ENCODE measurements at regions not wholly inside any gene's neighbourhood (a gene's known extent, or its start where the extent isn't known, plus 50 kb on each side); places are given as distances from the start of the nearest gene placed in this dataset.

DNA sequence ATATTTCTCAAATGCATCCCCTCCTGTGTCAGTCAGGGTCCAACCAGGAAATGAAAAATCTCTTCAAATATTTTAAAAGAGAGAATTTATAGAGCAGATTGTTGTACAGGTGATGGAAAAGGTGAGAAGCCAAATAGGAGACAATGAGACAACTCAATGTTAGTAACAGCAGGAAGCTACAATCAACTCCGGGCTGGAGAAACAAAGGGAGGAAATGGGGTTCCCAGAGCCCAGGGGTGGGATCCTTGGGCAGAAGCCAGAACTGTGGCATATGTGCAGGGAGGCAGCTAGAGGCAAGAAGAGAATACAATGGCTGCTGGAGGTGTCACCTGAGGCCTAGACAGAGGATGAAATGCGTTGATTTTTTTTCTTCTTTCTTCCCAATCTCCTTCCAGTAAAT lies 361.8 kb upstream of the ACTBL2 start:
- no peak for DNase-seq (ENCODE audit: low read depth, low spot score)

DNA sequence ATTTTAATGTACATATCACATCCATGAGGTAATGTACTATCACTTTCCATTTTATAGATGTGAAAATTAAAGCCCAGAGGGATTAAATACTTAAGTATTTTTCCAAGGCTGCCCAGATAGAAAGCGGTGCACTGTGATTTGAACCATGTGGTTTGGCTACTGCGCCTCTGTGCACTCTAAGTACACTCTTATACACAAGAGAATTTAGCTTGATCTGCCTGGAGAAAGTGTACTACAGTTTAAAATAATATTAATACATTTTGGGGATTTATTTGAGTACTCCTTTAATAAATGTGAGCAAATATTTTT lies 360.4 kb upstream of the ACTBL2 start:
- DNase-seq (ENCODE audit: low read depth, low spot score) = no peak

DNA sequence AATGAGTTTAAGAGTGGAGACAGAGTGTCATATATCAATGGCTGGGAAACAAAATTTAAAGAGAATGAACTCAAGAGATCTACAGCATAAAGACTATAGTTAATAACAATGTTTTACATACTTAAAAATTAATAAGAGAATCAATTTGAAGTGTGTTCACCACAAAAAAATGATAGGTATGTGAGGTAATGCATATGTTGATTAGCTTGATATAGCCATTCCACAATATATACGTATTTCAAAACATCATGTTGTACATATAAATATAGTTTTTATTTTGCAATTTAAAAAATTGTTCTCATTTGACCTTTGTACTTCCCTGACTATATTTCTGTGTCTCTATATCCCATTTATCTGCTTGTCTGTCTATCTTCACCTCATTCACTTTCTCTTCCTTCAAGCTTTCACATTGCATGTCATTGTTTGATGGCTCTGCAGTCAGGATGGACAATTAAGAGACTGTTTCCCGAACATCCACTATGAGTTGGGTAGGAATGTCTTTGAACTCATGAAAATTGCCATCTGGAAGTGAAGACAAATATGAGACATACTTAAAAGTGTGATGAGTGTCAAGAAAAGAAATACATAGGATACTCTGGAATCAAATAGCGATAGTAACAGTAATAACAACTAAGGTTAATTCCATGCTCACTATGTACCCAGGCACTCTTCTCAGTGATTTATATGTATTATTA lies 359.9 kb upstream of the ACTBL2 start:
- no peak for DNase-seq (ENCODE audit: low read depth, low spot score)

DNA sequence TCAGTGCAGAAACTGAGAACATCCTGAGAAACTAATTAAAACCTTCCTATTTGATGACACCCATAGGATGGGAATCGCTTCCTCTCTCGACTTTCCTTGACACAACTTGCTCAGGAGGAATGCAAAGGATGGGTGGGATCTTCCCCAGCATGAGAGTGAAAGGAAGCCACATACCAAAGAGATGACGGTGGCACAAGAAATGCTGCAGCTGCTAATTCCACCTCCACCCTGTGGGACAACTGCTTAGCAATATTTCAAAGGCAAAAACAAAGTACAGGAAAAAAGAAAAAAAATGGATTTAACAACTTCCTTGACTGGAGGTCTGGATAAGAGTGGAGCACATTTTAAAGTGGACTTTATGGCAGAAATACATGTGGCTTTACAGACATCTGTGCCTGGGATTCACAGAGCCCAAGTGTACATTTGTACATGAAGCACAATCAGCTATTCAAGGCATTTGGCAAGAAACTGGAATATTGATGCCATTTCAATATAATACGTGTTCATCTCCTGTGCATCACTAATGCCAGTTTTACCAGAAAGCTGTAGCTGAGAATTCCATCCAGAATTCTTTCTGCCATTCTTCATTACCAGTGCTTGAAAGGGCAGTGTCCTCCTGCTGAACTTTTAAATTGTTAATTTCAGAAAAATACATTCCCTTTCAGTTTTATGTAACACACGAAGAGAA lies 359.2 kb upstream of the ACTBL2 start:
- no peak for DNase-seq (ENCODE audit: low read depth, low spot score)

DNA sequence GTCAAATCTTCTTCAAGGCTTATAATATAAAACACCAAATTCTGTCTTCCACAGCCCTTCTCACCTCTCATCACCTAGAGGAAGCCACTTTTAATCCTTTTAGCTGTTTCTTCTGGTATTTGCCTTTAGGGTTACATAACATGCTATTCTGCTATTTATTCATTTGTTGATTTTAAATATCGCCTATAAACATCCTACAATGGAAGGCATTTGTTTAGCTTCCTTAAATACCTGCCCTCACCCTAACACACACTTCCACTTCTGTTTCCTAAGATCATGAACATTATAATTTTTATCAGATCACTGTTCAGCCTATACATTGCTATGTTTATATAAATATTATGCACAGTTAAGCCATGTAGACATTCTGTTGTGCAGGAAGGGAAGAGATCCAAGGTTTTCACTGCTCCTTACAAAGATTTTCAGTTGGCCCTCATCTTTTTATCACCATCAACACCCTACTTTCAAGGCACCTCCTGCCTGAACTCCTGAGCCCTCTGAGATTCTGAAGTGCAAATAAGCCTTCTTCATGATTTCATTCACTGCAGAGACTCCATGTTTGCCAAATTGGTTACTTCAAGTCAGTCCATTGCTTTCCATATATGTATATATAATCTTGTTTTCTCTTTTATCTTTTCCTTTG lies 356.9 kb upstream of the ACTBL2 start:
- DNase-seq (ENCODE audit: low read depth, low spot score) = no peak

DNA sequence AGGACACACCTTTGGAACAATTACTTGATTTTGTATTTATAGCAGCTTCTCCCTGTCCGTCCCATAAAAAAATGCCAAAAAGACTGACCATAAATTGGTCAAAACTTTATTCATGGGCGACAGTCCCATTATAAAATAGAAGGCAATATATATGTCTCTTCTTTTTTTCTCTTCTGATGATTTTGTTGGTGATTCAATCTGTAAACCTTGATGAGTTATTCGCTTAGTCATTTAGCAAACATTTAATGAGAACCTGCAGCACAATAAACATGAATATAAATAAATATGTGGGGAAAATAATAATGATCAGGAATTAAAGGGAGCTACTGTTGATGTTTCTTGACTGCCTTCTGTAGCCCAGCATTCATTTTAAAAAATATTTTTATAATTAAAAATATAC lies 356.4 kb upstream of the ACTBL2 start:
- no peak for DNase-seq (ENCODE audit: low read depth, low spot score)

DNA sequence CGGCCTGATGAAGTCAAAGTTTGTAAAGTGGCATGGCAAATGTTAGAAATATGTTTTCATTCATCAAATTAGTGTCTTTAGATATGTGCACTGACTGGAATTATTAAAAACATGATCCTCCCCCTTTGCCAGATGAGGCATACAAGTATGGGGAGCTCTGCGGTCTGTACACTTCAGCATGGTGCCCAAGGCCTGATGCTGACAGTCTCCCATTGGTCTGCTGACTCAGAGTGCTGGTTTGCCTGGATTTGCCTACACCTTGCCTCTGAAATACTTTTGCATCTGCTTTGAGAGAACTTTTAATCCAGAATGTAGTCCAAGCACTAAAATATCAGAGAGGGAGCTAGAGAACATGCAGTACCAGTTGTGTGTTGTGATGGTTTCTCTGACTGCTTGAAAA lies 354.3 kb upstream of the ACTBL2 start:
- DNase-seq (ENCODE audit: low read depth, low spot score) = no peak

DNA sequence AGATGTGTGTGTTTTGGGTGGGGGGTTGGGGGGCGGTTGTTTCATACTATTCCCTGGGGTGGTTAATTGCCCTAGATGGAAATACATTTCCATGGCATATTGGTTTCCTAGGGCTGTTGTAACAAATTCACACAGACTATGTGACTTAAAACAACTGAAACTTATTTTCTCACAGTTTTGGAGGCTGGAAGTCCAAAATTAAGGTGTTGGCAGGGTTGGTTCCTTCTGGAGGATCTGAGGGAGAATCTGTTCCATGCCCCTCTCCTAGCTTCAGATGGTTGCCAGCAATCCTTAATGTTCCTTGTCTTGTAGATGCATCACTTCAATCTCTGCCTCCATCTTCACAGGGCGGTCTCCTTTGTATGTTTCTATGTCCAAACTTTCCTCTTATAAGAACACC lies 353.7 kb upstream of the ACTBL2 start:
- DNase-seq (ENCODE audit: low read depth, low spot score) = no peak

DNA sequence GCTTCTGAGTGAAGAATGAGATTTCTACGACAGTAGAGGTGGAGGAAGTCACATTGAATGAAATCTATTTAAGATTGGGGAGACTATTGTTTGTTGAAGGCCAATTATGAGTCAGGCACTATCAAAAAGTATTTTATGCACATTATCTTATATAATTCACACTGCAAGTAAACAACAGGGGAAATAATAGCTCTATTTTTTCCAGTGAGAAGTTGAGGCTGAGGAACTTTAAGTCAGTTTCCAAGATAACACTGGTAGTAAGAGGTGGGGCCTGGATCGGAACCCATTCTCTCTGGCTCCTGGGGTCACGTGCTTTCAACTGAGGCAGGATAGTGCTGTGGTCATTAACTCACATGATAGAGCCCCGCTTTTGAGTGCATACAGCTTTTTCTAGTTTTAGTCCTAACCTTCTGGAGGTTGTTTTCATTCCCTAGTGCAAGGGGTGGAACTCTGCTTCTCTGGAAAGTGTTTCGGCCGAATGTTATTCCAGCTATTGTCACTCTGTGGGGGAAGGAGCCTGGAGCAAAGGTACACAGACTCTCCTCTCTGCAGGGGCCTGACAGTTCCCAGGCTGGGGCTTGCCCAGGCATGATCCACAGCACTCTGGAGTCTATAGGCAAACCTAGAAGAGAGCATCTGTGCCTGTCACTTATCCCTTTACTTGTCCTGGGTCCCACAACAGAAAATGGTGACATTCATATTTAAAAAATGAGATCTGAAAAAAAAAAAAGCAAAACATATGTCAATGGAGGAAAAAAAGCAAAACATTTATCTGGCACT lies 352.4 kb upstream of the ACTBL2 start:
- DNase-seq (ENCODE audit: low read depth, low spot score) = no peak

DNA sequence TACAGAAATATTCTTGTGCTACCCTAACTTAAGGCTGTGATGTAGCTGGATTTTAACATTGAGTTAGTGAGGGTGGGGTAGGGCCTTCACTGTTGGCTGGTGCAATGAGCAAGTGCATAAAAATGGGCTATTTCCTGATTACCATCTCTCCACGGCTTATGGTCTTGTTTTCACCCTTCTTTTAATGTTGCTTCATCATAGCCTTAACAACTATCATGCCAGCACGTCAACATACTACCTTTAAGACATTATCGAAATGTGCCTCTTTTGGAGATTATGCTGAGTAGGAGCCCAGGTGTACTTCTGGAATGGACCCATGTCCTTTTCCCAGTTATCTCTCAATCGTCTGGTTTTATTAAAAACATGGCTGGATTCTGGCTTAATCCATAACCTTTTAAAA lies 350.9 kb upstream of the ACTBL2 start:
- DNase-seq (ENCODE audit: low read depth, low spot score) = no peak

DNA sequence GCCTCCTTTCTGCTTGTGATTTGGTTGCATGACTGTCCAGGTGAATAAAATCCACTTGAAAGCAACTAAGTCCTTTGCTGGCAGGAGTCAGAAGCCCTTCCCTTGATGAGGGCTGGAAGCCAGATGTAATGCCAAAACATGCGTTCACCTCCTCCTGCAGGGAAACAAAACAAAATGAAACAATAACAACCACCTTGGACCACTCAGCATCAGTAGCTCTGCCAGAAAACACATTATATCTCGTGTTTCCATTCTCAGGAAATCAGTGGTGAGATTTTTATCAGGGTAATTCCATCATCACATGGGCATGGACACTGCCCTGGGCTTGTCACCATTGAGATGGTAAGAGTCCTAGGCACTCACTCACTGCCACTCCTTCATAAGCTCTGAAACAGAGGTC lies 350.3 kb upstream of the ACTBL2 start:
- DNase-seq (ENCODE audit: low read depth, low spot score) = no peak

DNA sequence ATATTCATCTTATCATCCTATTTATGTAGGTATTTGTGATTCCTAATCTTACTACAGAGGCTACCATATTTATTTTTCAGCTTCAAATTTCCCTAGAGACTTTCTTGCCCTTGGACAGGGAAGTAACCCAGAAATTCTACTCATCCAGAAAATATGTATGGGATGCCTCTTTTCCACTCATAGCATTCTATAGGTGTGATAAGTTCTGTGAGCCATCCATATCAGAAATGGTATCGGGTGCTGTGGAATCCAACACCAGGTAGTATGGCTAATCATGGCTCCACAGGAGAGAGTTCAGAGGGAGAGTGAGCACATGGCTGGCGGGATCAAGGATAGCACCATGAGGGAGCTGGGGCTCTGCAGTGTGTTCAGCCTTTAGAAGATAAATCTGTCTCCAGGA lies 349.3 kb upstream of the ACTBL2 start:
- no peak for DNase-seq (ENCODE audit: low read depth, low spot score)

DNA sequence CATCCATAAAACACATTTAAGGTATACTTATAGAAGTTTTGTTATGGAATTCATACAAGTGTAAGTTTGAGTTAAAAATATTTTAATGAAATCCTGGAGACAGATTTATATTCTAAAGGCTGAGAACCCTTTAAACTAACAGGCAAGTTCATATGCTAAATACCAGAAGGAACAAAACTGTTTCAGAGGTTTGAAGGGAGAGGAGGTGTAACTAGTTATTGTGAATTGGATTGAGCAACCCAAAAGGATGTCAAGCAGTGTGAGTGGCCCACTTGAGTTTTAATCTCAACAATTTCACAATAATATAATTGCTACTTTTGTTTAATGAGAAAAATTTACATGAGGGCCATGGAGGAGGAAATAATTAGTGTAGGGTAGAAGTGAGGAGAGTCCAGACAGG lies 348.5 kb upstream of the ACTBL2 start:
- no peak for DNase-seq (ENCODE audit: low read depth, low spot score)

DNA sequence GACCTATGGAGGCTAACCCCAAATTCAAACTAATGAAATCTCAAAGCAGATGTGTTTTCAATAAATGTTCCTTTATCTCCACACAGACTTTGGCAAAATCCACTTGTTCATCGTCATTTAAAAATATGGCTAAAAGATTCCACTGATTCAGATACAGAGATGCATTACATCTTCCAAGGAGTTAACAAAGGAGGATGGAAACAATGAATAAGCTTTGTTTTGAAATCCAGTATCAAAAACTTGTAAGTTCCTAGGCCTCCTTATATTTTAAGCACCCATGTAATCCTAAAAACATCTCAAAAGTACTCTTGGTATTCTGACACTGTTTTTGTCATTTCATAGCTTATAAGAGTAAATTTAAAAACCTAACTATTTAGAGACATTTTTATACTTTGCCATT lies 345.6 kb upstream of the ACTBL2 start:
- no peak for DNase-seq (ENCODE audit: low read depth, low spot score)

DNA sequence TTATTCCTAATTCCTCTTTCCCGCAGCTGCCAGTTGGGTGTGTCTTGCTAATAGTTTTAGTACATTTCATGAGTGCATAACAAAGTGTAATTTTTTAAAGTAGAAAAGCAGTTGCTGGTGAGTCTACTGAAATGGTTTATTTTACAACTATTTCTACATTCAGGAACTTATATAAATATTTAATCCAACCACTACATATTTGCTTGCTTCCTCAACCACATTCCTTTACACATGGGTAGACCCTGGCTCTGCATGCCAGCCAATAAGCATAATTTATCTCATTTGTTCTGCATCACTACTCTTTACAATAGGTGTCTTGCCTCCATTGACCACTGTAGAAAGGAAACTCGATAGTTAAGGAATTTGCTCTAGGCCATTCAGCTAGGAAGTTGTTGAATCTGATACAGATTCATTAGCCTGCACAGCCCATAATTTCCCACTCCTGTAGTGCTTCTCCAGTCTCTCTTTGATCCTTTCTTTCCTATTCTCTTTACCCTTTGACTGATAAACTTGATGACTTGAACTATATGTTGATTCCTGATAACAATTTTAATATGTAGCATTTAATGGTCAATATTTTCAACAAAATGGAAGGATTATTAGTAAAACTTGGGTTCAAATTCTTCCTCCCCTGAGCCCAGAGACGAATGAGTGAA lies 342.5 kb upstream of the ACTBL2 start:
- DNase-seq (ENCODE audit: low read depth, low spot score) = no peak

DNA sequence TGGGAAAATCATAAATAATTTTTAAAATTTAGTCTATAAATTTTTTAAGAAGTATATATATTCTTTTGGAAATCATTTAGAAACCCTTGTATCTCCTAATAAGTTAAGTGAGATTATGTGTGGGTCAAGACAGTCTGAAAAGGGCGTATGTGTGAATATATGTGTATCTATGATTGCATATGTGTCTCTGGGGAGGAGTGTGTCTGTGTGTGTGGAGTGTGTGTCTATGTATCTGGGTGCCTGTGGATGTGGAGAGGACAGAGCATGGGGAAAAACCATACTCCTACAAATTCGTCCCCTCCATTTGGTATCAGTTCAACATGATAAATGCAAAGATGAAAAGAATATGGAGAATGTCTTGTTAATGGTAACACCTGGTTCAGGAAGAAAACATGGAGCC lies 342.0 kb upstream of the ACTBL2 start:
- DNase-seq (ENCODE audit: low read depth, low spot score) = no peak

DNA sequence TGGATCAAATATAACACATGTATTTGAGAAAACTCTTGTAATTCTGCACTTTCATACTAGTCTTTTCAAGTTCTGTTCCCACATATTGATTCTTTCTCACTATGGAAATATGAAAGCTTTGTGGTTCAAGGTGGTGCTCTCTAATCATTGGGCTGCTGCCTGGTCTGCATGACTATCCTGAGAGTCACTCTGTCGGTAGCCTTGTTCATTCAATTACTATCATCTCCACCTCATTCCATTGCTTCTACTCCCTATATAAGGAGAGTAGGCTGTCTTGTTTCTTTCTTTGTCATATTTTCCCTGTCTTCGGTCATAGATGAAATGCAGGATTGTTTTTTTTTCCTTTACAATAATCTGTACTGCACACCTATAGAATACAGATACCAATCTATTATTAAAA lies 341.4 kb upstream of the ACTBL2 start:
- no peak for DNase-seq (ENCODE audit: low read depth, low spot score)

DNA sequence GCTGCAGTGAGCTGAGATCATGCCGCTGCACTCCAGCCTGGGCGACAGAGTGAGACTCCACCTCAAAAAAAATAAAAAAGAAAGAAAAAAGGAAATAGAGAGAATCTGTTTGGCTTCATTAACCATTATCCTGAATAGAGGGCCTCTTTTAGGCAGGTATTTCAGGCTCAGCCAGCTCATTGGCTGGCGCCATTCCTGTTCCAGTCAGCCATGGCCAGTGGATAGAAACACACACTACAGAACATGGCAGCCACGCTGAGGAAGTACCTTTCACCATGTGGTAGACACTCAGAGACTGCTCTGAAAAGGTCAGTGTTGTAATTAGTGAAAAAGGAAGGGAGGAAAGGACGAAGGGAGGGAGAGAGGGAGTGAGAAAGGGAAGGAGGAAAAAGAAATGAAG lies 340.0 kb upstream of the ACTBL2 start:
- no peak for DNase-seq (ENCODE audit: low read depth, low spot score)

DNA sequence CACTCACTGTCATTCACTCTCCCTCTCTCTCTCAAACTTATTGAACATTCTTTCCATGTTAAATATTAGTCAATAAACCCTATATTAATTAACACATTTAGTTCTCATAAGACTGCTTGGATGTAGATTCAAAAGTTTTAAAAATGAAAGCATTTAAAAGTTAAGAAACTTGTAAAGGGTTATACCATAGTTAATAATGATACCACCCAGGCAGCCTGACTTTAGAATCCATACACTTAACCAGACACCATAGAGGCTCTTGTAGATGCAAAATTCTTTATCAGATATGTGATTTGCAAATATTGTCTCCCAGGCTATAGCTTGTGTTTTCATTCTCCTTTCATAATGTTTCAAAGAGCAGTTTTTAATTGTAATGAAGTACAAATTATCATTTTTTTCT lies 335.8 kb upstream of the ACTBL2 start:
- no peak for DNase-seq (ENCODE audit: low read depth, low spot score)

DNA sequence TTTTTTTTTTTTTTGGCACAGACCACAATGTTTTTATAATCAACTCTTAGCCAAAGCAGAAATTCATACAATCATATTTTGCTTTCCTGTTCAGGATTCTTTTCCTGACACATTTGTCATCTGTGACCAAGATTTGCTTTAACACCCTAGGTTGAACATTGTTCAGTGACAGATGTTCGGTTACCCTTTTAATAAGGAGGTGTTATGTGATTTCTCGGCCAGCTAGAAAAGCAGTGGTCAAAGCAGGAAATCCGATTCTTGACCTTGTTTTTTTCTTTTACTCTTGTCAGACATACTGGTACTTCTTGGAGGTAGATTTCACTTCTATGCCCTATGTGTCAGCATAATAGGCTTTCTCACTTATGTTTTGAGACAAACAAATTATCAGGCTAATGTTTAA lies 335.3 kb upstream of the ACTBL2 start:
- no peak for DNase-seq (ENCODE audit: low read depth, low spot score)

DNA sequence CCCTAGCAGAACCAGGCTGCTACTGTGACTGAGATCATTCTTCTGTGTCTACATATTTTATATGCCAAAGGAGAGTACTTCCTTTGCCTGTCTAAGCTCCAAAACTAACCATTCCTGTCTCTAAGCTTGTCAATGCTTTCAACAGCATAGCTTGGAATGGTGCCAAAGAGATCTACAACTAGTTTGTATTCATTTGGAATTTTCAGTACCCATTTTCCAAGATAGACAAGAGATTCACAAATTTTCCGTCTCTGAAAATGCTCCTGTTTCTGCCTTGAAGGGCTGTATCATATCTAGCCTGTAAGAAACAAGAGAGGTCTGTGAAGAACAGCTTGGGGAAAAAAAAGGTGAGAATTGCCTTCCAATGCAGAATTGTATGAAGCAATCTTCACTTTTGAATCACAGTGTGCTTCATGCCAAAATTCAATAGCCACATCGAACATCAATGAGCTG lies 334.4 kb upstream of the ACTBL2 start:
- DNase-seq (ENCODE audit: low read depth, low spot score) = no peak

DNA sequence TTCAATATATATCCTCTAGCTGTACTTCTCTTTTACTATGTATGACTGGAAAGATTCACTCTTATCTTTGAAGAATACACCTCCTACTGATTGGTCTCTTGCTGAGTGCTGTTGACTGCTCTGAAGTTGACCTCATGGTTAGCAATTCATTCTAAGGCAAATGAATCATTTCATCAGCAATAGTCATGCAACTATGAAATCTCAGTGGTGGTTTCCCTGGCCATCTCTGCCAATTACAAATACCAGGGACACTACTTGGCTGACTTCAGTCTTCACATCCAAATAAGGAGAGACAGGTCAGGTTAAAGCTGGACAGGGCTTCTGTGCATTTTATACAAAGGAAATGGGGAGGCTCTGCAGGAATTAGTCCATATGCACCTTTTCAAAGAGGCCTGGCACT lies 333.5 kb upstream of the ACTBL2 start:
- DNase-seq (ENCODE audit: low read depth, low spot score) = peak; percentile 68

Measured in smooth muscle cell of the brain vasculature (primary cell).